Esophagus muscularis mucosa (tissue), 4 donors: ENCODE measurements at regions not wholly inside any gene's neighbourhood (a gene's known extent, or its start where the extent isn't known, plus 50 kb on each side); places are given as distances from the start of the nearest gene placed in this dataset.

Experiments
- EP300 ChIP-seq: sonication (generic); formaldehyde crosslinking; IDR thresholded peaks from one replicate; pipeline ENCODE4 v1.6.1; 2017; ENCODE audit warnings: antibody characterized with exemption
- POLR2A ChIP-seq: fragments of 450-650 bp; IDR thresholded peaks from one replicate; pipeline ENCODE4 v1.6.1; 2017; ENCODE audit warnings: antibody characterized with exemption, moderate library complexity, mild to moderate bottlenecking, low read depth
- TF ChIP-seq, protein P1 (sequence below), 3 experiments: fragments of 200-600 bp in 2 of 3; fragments of 450-650 bp in 1 of 3; sonication (generic) in 2 of 3; IDR thresholded peaks; one replicate each; pipeline ENCODE4 v1.5.1; 2017 to 2019; ENCODE audit warnings: antibody characterized with exemption in 3 of 3, mild to moderate bottlenecking in 2 of 3, moderate library complexity in 1 of 3

DNA sequence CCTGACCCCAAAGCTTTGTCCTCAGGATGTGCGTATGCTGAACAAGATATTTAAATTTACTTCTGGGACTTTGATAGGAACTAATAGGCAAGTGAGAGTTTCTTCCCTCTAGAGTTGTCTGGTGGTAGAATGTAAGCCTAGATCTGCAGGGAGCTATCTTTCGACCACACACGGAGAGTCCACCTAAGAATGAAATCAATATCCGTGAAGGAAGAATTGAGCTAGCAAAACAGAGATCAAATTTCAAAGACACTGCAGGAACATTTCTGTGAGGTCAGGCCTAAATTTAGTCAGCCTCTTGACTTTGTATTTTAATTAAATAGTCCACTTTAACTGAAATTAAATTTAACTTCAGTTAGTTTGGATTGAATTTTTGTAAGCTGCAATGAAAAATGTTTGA is 871.3 kb downstream of the RAB28 start:
- TF ChIP-seq, protein P1, sequence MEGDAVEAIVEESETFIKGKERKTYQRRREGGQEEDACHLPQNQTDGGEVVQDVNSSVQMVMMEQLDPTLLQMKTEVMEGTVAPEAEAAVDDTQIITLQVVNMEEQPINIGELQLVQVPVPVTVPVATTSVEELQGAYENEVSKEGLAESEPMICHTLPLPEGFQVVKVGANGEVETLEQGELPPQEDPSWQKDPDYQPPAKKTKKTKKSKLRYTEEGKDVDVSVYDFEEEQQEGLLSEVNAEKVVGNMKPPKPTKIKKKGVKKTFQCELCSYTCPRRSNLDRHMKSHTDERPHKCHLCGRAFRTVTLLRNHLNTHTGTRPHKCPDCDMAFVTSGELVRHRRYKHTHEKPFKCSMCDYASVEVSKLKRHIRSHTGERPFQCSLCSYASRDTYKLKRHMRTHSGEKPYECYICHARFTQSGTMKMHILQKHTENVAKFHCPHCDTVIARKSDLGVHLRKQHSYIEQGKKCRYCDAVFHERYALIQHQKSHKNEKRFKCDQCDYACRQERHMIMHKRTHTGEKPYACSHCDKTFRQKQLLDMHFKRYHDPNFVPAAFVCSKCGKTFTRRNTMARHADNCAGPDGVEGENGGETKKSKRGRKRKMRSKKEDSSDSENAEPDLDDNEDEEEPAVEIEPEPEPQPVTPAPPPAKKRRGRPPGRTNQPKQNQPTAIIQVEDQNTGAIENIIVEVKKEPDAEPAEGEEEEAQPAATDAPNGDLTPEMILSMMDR (IDR thresholded peaks at IDR 0.05), result no peak
- TF ChIP-seq POLR2A (no peak), EP300 (no peak)
